WI38 (cell line): ENCODE measurements at regions not wholly inside any gene's neighbourhood (a gene's known extent, or its start where the extent isn't known, plus 50 kb on each side); places are given as distances from the start of the nearest gene placed in this dataset.
"Not testable (repeated sequence)": the region's sequence is repeated elsewhere in the genome, so short reads cannot be mapped to it uniquely, and the experiment has no call there.

Experiments
- H3K4me3 ChIP-seq: 2 replicates; pipeline ENCODE4 v1.5.1; 2011; ENCODE audit warnings: low read depth, mild to moderate bottlenecking, control low read depth, low read length

DNA sequence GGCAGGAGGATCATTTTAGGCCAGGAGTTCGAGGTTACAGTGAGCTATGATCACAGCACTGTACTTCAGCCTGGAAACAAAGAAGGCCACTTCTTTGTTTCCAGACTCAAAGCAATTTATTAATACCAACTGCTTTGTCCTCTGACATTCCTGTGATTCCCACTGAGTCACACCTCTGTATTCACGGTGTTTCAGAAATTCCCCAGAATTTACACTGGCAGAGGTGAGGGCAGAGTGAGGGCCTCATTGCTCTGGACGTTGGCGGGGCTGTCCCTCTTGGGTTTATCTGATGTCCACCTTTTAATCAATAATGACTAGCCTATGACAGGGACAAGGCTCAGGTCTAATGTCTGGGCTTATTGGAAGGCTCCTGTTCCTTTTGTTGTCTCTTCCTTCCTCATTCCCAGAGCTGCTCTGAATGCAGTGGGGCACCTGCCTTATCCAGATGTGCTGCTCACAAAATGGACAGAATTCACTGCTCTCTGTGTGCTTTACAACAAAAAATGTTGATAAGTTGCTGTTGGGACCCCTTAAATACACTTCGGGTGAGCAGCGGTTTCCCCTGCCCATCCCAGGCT is 160.1 kb downstream of the BCL2L11 start:
- H3K4me3 ChIP-seq, result not testable (repeated sequence)

DNA sequence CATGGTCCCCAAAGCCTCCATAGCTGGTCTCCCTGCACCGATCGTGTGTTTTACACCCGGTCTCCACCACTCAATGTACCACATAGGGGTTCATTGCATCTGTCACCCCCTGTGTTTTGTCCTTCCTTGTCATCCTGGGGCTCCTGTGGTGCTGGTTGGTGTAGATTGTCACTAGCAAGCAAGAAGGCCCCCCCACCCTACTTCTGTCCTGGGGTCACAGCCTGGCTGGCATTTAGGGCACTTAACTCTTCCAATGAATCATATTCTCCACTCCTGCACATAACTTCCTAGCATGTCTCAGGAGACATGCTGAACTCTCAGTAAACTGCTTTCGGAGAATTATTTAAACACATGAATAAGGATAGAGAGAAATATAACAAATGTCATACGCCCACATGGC is 161.4 kb downstream of the BCL2L11 start:
- not testable (repeated sequence) for H3K4me3 ChIP-seq

DNA sequence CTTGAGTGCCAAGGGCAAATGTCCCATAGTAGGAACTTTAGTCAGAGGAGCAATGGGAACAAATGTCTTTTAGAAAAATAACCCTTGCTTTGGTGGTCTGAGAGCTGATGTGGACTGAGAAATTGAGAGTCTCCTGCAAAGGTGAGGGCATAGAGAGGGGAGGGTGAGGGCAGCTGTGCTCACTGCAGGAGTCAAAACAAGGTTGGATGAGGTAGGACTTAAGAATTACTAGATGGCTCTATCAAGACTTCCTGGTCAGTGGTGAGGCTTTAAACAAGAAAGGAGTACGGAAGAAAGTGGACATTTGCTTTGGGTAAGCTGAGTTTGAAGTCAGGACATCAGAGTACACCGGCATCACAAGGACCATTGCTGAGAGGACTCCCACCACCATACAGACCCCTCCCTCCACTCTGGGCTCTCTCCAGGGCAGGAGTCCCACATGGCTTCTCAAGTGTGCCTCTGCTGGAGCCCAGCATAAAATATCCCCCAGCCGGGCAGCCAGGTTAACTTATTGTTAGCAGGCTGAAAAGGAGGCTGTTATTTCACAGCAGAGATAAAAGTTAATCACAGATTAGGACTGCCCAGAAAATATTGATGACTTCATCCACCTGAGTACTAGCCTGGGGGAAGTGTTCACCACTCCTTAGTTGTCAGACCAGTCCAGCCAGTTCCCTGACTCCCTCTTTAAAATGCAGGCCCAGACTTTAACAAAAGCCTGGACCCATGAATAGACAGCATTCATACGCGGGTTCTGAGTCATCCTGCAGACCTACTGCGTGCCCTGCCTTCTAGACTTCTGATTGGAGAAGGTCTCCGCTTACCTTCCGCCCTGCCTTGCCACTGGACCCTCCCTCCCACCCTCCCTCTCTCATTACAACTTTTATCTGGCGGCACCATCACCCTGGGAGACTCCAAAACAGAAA is 167.2 kb downstream of the BCL2L11 start:
- H3K4me3 ChIP-seq, result not testable (repeated sequence)

DNA sequence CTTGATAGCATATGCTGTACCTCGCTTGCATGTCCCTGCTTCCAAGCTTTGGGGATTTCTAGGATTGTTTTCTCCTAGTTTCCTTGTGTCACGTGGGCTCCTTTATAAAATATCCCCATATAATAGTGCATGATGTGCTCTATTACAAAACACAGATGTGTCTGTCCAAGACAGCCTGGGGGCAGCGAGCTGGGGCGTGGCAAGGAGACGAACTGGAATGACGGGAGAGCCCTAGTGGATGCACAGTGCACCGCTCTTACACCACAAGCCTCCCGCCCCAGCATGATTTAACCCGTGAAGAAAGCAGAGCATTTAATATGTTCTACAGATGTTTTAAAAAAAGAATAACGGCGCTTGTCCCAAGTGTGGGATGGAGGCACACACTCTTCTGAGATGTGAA is 169.7 kb downstream of the BCL2L11 start:
- not testable (repeated sequence) for H3K4me3 ChIP-seq

DNA sequence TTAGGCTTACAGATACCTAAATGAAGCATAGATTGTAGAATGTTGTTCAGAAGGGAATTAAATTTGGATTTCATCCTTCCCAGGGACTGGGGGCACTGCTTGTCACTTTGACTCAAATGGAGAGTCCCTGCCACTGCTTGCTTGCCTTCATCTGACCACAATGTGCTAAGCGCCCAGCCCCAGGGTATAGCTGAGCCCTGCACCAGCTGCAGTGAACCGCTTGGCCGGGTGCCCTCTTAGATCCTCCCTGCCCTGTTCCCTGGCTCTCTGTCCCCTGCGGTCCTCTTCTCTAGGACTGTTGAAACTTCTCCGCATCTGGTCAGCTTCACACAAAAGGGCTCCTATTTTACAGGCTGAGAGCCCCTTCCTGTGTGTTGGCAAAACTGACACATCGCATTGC is 170.9 kb downstream of the BCL2L11 start:
- H3K4me3 ChIP-seq, result not testable (repeated sequence)

DNA sequence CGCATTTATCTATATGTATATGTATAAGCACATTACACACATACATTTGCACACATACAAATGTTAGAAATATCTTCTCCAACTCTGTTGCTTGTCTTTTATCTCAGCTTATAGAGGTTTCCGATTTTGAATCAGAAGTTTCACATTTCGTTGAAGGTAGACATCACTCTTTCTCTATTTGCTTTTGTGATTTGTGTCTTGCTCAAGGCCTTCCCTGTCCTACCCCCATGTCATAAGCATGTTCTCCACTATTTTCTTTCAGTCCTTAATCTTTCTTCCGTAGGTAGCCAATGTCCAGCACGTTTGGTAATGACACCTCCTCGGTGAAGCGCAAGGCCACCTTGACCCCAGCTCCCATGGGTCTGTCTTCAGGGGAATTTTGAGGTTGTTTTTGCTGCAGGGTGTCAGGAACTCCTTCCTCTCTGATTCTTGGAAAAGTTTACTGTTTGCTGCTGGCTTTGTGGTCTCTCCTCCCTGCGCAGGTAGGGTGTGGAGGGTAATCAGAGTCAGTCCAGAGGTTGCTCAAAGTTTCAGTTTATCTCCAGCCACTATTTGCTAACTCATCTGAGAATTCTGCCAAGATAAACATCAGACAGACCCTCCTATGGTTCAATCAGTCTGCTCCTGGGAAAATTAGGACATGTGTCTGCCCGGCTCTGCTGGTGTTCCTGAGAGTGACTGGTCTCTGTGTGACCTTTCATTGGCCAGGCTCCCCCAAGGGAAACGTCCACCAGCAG is 171.7 kb downstream of the BCL2L11 start:
- H3K4me3 ChIP-seq, result not testable (repeated sequence)

DNA sequence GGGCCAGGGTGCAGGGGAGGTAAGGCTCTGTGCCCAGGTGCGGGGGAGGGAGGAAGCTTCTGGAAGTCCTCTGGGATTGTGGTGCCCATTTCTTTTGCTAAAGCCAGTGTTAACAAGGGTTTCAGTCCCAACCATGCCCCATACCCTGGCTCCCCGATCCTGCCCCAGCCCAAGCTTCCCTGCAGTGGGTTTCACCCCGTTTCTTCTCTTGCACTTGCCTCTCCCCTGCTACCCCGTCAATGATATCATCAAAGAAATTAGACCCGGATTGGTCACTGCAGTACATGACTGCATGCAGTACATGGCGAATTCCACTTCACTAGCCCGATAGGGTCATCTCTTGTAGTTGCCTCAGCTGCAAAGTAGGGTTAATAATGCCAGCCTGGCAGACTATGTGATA is 174.0 kb downstream of the BCL2L11 start:
- H3K4me3 ChIP-seq, result not testable (repeated sequence)

DNA sequence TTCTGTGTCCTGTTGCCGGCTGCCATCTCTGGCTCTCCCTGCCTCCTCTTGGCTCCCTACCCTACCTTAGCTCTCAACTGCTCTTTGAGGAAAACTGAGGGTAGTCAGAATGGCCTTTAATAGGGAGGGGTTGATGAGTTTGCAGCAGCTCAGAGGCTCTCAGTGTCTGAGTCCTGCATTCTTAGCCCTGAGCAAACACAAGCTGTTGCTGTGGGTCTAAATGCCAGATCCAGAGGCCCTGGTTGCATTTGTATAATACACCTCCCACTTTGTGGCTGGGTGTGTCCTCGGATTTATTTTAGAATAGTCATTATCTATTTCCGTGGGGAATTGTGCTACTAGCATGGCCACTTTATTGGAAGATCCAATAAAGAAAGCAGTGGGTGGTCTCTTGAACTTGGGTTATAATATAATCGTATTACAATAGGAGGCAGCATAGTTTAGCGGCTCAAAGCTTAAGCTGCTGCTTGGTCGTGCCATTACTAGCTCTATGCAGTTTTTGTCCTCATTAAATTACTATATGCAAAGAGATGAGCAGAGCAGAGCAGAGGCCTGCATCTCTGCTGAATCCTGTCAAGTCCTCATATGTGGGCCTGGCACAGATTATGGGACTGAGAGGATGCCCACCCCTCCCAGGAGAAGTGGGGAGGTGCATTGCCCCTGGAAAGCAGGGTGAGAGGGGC is 175.5 kb downstream of the BCL2L11 start:
- H3K4me3 ChIP-seq, result not testable (repeated sequence)

DNA sequence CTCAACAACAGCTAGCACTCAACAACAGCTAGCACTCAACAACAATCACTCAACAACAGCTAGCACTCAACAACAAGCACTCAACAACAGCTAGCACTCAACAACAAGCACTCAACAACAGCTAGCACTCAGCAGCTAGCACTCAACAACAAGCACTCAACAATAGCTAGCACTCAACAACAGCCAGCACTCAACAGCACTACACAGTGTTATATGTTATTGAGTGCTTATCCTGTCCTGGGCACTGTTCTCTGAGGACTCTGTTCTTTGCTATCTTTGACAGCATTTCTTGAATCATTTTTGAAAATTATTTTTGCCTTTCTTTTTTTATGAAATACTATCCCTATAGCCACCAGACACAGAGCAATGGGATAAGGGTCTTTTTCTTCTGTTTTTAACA is 176.4 kb downstream of the BCL2L11 start:
- not testable (repeated sequence) for H3K4me3 ChIP-seq

DNA sequence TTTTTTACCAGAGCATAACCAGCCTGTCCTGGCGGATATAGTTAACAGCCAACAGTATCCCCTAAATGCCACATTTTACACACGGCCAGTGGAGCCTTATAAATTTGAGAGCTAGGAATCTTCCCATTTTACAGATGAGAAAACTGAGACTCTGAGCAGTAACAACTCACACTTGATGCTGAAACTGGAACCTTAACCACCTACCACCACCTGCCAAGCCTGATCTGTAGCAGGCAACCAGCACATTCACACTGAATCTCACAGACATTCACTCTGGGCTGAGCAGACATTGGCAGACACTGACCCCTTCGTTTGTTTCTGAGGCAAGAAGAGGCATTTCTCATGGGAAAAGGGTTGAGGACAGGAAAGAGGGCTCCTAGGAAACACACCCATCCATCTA is 178.2 kb downstream of the BCL2L11 start:
- H3K4me3 ChIP-seq, result not testable (repeated sequence)

DNA sequence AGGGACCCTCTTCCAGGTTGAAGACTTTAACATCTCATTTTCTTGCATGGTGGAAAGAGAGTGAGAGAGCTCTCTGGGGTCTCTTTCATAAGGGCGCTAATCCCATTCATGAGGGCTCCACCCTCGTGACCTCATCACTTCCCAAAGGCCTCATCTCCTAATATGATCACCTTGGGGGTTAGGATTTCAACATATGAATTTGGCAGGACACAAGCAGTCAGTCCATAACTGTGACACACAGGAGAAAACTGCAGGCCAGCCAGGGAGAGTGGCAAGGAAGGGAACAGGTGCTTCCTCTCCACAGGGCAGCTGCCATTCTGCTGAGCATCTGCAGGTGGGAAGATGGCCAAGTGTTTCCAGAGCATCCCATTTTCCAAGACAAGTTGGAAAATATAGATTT is 178.9 kb downstream of the BCL2L11 start:
- H3K4me3 ChIP-seq, result not testable (repeated sequence)

DNA sequence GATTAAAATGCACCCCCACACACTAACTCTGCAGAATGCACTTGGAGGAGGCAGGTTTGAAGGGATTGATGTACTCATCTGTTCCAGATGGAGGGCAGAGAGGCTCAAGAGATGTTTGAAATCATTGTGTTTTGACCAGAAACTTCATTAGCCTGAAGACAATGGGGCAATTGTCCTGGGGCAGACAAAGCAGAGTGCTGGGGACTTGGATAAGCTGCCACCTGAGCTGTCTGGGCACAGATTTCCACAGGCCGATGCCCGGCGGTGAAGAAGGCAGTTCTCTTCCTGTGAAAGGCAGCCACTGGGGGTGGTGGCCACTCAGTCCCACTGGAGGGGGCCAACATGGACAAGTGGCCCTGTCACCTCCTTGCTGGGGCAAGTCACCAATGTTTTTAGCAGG is 181.0 kb downstream of the BCL2L11 start:
- not testable (repeated sequence) for H3K4me3 ChIP-seq

DNA sequence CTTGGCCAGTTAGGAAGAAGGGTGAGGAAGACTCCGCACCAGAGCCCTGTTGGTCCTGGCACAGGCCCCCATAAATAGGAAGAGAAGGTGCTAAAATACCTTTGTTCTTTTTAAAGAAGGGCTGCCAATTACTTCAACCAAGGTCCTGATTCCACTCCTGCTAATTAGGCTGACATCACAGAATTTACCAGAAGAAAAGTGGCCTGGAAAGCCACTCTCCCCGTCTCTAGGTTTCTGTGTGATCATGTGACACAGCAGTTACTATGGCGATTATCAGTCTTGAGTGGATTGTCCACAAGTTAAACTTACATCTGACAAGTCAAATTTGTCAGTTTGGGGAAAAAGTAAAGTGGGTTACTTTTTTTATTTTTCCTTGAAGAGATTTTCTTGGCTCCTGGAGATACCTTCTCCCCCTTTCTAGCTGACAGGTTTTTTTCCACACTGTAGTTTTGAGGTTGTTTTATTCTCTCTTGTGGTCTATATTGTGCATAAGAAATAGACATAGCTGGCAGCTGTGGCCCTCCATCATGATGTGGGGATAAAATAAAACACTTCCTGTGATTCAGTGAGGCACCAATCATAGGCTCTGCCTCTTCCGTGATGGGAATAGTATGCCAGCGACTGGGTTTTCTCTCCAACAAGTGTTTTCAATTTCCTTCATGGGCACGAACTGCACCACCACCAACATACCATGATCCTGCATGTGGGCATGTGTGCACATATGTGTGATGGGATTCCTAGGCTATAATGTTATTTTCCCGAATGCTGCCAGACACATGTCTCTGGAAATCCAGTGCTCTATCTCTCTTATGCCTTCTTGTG is 181.9 kb downstream of the BCL2L11 start:
- H3K4me3 ChIP-seq, result not testable (repeated sequence)

DNA sequence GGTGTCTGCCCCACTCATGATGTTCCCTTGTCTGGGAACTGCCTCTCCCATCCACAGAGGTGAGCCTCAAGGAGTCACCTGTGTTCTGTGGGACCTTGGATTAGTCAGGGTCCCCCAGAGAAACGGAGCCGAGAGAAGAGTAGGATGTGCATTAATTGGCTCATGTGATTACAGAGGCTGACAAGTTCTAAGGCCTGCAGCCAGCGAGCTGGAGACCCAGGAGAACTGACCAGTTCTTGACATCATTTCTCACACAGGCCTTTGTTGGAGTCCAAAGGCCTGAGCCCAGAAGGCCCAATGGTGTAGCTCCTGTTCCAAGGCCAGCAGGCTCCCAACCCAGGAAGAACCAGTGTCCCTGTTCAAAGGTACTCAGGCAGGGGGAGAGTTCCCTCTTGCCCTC is 186.6 kb downstream of the BCL2L11 start:
- not testable (repeated sequence) for H3K4me3 ChIP-seq

DNA sequence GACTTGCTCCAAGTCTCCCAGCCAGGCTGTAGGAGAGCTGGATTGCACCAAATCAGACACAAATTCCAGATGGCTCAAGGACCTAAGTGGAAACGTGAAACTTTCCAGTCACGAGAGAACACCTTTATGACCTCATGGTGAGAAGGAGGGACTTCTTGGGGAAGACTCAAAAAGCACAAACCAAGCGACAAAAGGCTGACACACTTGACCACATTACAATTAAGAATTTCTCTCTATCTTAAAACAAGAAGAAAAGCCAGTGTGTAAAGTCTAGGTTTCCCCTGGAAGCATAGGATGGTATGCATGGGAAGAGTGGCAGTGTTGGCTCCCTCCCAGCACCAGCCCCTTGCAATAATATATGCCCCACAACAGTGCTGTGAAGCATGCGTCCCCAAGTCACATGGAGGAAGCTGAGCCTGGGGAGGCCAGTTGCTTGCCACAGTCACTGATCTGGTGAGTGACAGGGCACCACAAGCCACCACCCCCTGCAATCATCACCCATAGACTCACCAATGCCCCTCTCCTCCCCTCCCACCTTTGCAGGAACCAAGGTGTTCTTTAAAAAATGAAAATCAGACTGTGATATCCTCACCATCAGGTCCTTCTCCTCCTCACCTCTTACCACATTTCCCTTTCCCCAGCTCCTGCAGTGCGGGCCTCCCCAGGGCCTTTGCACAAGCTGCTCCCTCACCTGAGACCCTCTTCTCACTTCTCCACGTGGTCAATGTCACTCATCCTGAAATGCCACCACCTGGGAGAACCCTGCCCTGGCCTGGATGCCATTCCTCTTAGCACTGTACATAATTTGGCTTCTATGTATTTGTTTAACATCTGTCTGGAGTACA is 188.7 kb downstream of the BCL2L11 start:
- not testable (repeated sequence) for H3K4me3 ChIP-seq

DNA sequence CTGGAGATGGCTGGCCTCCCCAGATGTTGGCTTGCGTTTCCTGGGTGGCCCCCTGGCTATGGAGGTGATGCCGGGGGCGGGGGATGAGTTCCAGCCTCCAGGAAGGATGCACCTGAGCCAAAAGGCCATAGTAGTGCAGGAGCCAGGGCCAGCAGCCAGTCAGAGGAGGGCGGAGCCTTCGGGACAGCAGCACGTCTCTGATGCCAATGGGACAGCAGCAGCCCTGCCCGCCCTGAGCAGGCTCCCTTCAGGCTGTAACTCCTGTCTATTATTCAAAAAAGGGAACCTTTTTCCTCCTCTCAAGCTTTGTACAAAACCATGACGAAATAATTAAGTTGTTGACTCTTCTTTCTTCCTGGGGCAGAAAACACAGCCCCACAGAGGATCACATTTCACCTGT is 189.7 kb downstream of the BCL2L11 start:
- not testable (repeated sequence) for H3K4me3 ChIP-seq

DNA sequence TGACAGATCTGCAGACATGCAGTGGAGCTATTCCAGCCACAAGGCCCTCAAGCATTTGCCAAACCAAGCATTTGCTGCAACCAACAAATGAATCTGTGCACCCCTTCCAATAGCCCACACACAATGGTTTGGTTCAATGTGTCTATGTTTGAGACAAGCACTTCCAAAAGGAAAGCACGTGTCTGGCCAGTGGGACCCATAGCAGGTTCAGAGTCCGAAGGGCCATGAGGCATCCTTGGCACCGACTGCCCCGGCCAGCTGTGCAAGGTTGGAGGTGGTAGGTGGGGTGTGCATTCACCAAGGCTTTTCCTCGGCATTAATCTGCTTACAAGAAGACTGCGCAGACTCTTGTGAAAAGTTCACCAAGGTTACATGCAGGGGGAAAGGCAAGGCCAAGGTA is 190.9 kb downstream of the BCL2L11 start:
- H3K4me3 ChIP-seq, result not testable (repeated sequence)

DNA sequence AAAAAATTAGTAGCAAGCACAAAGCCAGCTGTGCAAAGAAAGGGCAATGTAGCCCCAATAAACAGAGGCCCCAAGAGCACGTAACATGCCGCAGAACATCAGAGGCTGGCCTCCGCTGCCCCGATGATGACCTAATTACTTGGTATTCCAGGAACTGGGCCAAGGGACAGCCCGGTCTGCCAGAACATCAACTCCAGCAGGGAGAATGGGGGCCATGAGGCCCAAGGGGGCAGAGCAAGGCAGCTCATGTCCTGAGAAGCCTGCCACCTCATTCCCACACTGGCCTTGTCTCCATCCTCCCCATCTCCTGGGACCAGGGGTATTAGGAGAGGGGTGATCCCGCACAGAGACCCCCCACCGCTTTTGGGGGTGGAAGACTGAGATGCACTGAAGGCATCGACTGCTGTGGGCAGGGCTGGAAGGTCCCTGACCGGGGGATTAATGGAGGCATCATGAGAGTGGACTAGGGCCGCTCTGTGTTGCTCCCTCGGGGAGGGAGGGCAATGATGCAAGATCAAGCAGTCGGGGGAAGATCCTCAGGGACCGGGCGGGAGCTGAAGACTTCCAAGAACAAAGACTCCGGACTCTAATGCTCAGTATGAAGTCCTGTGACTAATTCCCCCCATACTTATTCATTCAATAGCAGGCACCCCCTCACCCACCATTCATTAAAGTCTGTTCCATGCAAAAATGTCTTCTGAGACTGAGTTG is 192.3 kb downstream of the BCL2L11 start:
- not testable (repeated sequence) for H3K4me3 ChIP-seq

DNA sequence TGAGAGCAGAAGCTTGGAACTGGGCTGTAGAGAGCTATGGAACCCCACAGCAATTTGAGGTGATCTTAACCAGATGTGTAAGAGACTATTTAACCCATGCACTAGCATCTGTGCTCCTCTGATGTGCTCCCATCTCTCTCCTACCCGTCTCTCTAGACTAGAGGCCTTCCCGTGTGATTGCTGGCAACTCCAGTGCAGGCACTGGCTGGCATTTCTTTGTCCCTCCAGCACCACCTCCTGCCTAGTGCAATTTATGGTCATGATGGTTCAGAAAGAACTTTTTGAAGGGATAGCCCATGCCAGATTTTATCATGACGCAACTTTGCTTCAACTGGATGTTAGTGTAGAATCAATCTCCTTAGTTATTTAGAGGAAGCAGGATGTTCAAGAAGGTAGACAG is 193.0 kb downstream of the BCL2L11 start:
- H3K4me3 ChIP-seq, result not testable (repeated sequence)
